Mesothelial cell of epicardium (in vitro differentiated cells): ENCODE measurements at regions not wholly inside any gene's neighbourhood (a gene's known extent, or its start where the extent isn't known, plus 50 kb on each side); places are given as distances from the start of the nearest gene placed in this dataset.

ENCODE experiments used
- DNase-seq, 2 experiments: peaks; one replicate each; pipeline ENCODE4 v3.0.0; 2021; ENCODE audit warnings: low spot score in 2 of 2; ENCODE audit not compliant: unreplicated experiment in 2 of 2
- H3K27ac Mint-ChIP-seq: 2 replicates; pipeline ENCODE4 v1.8.0; 2021; ENCODE audit warnings: mixed read lengths
- H3K27me3 Mint-ChIP-seq: 2 replicates; pipeline ENCODE4 v1.8.0; 2021; ENCODE audit warnings: low read depth, mixed read lengths
- H3K36me3 Mint-ChIP-seq: 2 replicates; pipeline ENCODE4 v1.8.0; 2021; ENCODE audit warnings: mixed read lengths
- H3K4me1 Mint-ChIP-seq: 2 replicates; pipeline ENCODE4 v1.8.0; 2021; ENCODE audit warnings: mixed read lengths
- H3K4me3 Mint-ChIP-seq: 2 replicates; pipeline ENCODE4 v1.8.0; 2021; ENCODE audit warnings: mild to moderate bottlenecking, moderate library complexity, mixed read lengths
- H3K9me3 Mint-ChIP-seq: 2 replicates; pipeline ENCODE4 v1.8.0; 2021; ENCODE audit warnings: mixed read lengths
- TF ChIP-seq, protein P1 (sequence below): fragments of 200-600 bp; sonication (generic); IDR thresholded peaks from one replicate; pipeline ENCODE4 v1.5.0; 2021; ENCODE audit warnings: antibody characterized with exemption; ENCODE audit not compliant: unreplicated experiment

DNA sequence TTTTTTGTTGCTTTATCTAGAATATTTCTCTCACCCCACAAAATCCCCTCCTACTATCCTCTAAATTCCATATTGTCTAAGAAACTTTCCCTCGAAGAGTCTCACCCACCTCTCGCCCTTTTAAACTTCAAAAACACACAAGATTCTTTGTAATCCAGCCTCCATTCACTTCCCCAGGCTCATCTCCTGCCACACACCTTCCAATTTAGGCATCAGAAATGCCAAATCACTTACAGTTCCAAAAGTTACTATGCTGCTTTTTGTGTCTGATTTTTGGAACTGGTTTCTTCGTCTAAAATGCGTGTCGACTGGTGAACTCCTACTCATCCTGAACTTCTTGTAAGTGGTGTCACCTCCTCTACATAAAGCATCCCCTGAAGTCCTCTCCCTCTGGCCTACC, 482.4 kb upstream of the CAMK1G start:
- H3K4me3 Mint-ChIP-seq = no peak overlapping the region
- no peaks in the 10 kb centered on the region for H3K9me3 Mint-ChIP-seq
- H3K27ac Mint-ChIP-seq = no peak overlapping the region
- DNase-seq = no peak
- no peaks in the 10 kb centered on the region for H3K36me3 Mint-ChIP-seq
- peaks cover 33% of the 10 kb centered on the region for H3K27me3 Mint-ChIP-seq
- TF ChIP-seq, protein P1, sequence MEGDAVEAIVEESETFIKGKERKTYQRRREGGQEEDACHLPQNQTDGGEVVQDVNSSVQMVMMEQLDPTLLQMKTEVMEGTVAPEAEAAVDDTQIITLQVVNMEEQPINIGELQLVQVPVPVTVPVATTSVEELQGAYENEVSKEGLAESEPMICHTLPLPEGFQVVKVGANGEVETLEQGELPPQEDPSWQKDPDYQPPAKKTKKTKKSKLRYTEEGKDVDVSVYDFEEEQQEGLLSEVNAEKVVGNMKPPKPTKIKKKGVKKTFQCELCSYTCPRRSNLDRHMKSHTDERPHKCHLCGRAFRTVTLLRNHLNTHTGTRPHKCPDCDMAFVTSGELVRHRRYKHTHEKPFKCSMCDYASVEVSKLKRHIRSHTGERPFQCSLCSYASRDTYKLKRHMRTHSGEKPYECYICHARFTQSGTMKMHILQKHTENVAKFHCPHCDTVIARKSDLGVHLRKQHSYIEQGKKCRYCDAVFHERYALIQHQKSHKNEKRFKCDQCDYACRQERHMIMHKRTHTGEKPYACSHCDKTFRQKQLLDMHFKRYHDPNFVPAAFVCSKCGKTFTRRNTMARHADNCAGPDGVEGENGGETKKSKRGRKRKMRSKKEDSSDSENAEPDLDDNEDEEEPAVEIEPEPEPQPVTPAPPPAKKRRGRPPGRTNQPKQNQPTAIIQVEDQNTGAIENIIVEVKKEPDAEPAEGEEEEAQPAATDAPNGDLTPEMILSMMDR = no peak
- peaks cover 15% of the 10 kb centered on the region for H3K4me1 Mint-ChIP-seq

DNA sequence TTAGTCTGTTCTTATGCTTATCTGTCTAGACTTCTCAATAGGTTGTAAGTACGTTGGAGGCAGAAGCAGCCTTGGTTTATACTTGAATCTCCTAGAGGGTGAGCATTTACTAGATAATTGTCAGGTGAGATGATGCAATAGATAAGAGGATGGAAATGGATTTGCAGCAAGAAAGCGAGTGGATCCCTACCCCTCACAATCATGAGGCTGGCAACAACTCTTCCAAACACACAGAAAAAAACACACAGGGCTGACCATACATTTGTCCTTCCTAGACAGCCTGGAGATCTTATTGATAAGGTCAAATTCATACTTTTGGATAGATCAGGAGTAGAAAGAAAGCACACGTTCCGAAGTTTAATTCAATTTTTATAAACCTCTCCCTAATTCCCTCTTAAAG, 481.4 kb upstream of the CAMK1G start:
- Mint-ChIP-seq H3K9me3 (no peaks in the 10 kb centered on the region), H3K36me3 (no peaks in the 10 kb centered on the region), H3K27ac (no peak overlapping the region), H3K4me3 (no peak overlapping the region), H3K27me3 (peaks cover 33% of the 10 kb centered on the region), H3K4me1 (peaks cover 18% of the 10 kb centered on the region)
- TF ChIP-seq, protein P1 = no peak
- DNase-seq = no peak

DNA sequence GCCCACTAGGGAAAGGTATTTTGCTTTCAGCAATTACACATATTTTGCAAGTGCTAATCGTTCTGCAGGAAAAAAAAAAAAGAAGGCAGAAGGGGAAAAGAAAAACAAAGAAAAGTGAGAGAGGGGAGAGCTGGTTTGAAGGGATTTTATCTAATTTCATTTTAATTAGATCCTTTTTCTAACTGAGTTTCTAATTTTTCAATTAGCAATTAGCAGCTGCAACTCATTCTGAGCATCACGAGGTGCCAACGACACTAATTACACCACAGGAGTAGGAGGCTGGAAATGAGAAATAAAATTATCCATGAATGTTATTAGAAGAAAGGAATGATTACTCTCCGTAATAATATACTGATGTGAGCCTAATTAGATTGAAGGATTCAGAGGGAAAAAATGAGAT, 481.0 kb upstream of the CAMK1G start:
- H3K4me3 Mint-ChIP-seq = no peak overlapping the region
- peaks cover 18% of the 10 kb centered on the region for H3K4me1 Mint-ChIP-seq
- peaks cover 33% of the 10 kb centered on the region for H3K27me3 Mint-ChIP-seq
- no peak for DNase-seq
- H3K27ac Mint-ChIP-seq = no peak overlapping the region
- TF ChIP-seq, protein P1 = no peak
- no peaks in the 10 kb centered on the region for H3K36me3 Mint-ChIP-seq
- H3K9me3 Mint-ChIP-seq = no peaks in the 10 kb centered on the region

DNA sequence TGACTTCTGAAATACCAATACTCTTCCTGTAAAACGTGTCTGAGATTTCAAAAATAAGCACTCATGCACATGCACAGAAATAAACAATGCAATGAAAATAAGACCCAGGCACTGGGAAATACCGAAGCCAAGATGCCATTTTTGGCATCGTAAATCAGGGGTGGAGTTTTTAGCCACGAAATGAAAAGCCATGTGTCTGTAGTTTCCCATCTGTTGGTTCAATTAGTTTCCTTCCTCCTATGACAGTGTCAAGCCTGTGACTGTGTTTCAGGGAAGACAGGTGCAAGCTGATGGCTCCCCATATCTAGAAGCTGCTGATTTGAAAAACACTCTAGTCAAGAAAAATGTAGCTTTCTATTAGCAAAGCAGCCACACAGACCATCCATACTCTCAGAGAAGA, 480.4 kb upstream of the CAMK1G start:
- H3K27ac Mint-ChIP-seq = no peak overlapping the region
- H3K4me1 Mint-ChIP-seq = peaks cover 18% of the 10 kb centered on the region
- DNase-seq = no peak
- H3K4me3 Mint-ChIP-seq = no peak overlapping the region
- TF ChIP-seq, protein P1 = no peak
- peaks cover 33% of the 10 kb centered on the region for H3K27me3 Mint-ChIP-seq
- H3K9me3 Mint-ChIP-seq = no peaks in the 10 kb centered on the region
- H3K36me3 Mint-ChIP-seq = no peaks in the 10 kb centered on the region

DNA sequence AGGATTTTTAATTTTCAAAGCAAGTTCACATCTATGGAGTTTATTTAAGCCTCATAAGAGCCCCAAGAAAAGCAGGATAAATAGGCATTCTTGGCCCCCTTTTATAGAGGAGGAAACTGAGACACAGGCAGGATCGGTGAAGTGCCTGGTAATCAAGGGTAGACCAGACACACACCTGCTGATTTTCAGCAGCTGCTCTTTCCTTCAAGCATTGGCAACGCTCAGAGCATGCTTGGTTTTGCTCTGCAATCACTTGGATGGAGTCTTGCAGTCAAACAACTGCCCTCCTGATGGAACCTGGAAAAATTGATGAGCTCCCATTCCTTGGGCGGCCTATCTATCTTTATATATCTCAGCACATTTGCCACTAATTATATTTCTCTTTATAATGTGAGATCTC, 478.9 kb upstream of the CAMK1G start:
- no peak for DNase-seq
- Mint-ChIP-seq H3K4me1 (peaks cover 20% of the 10 kb centered on the region), H3K9me3 (no peaks in the 10 kb centered on the region), H3K4me3 (no peak overlapping the region), H3K27ac (no peak overlapping the region), H3K36me3 (no peaks in the 10 kb centered on the region), H3K27me3 (peaks cover 31% of the 10 kb centered on the region)
- TF ChIP-seq, protein P1 = no peak

DNA sequence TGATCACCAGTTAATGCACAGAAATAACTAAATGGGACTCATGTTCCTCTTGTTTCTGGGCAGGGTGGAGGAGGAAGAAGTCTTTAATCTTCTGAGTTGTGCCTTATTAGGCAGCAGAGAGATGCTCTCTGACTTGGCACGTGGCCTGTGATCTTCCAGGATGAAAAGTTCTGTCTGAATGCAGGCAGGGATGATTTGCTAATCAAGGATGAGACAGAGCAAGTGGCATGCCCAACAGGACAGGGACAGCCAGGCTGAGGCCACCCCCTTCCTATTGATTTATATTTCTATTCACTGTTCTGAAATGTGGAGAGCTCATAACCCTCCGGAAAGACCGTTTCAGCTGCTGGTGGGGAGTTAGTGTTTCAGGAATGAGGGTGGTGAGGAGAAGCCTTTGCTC, 477.8 kb upstream of the CAMK1G start:
- peaks cover 20% of the 10 kb centered on the region for H3K4me1 Mint-ChIP-seq
- no peaks in the 10 kb centered on the region for H3K36me3 Mint-ChIP-seq
- H3K4me3 Mint-ChIP-seq = no peak overlapping the region
- peaks cover 27% of the 10 kb centered on the region for H3K27me3 Mint-ChIP-seq
- no peaks in the 10 kb centered on the region for H3K9me3 Mint-ChIP-seq
- DNase-seq = no peak
- H3K27ac Mint-ChIP-seq = no peak overlapping the region
- TF ChIP-seq, protein P1 = no peak
